22Rv1 (cell line): ENCODE measurements at regions not wholly inside any gene's neighbourhood (a gene's known extent, or its start where the extent isn't known, plus 50 kb on each side); places are given as distances from the start of the nearest gene placed in this dataset.

ENCODE experiments used
- CTCF ChIP-seq: fragments of 450-650 bp; IDR thresholded peaks from 2 replicates; pipeline ENCODE4 v1.5.1; 2017; ENCODE audit warnings: mild to moderate bottlenecking
- ZFX ChIP-seq: fragments of 450-650 bp; IDR thresholded peaks from 2 replicates; pipeline ENCODE4 v1.6.1; 2017; ENCODE audit warnings: antibody characterized with exemption, borderline replicate concordance

GRCh38 chr7:113824117-113824823 lies 94.5 kb downstream of the PPP1R3A start:
- TF ChIP-seq CTCF (no peak), ZFX (no peak)
